HL-60 (cell line): ENCODE measurements at regions not wholly inside any gene's neighbourhood (a gene's known extent, or its start where the extent isn't known, plus 50 kb on each side); places are given as distances from the start of the nearest gene placed in this dataset.

Experiments
- DNase-seq, 2 experiments: peaks; one replicate each; pipeline ENCODE4 v3.0.0-alpha.2; 2010 to 2020; ENCODE audit warnings: low read depth in 1 of 2, low spot score in 1 of 2
- H3K27ac ChIP-seq: fragments of 250-450 bp; sonication (Bioruptor Pico); replicated peaks from 2 replicates; pipeline ENCODE4 v1.5.1; 2020; ENCODE audit warnings: mild to moderate bottlenecking, moderate library complexity
- H3K27me3 ChIP-seq: fragments of 250-450 bp; sonication (Bioruptor Pico); 2 replicates; pipeline ENCODE4 v1.5.1; 2021; ENCODE audit warnings: mild to moderate bottlenecking, moderate library complexity; ENCODE audit not compliant: insufficient read depth, poor library complexity, severe bottlenecking
- H3K4me3 ChIP-seq: replicated peaks from 2 replicates; pipeline ENCODE4 v1.5.1; 2011; ENCODE audit warnings: mild to moderate bottlenecking, control low read depth, low read length; ENCODE audit not compliant: insufficient read depth
- GABPA ChIP-seq: IDR thresholded peaks from 2 replicates; pipeline ENCODE4 v1.6.1; 2012; ENCODE audit warnings: low read depth
- POLR2AphosphoS5 ChIP-seq: IDR thresholded peaks from 2 replicates; pipeline ENCODE4 v1.6.1; 2012; ENCODE audit warnings: low read depth
- SPI1 ChIP-seq: IDR thresholded peaks from 2 replicates; pipeline ENCODE4 v1.6.1; 2012; ENCODE audit warnings: low read depth, mild to moderate bottlenecking, borderline replicate concordance
- TF ChIP-seq, protein P1 (sequence below): IDR thresholded peaks from one replicate; pipeline ENCODE4 v1.5.1; 2011; ENCODE audit warnings: low read length, control low read depth, inconsistent platforms; ENCODE audit not compliant: insufficient read depth
- TF ChIP-seq, protein P2 (sequence below): IDR thresholded peaks from 2 replicates; pipeline ENCODE4 v1.6.1; 2012; ENCODE audit warnings: low read depth; ENCODE audit not compliant: insufficient replicate concordance

DNA sequence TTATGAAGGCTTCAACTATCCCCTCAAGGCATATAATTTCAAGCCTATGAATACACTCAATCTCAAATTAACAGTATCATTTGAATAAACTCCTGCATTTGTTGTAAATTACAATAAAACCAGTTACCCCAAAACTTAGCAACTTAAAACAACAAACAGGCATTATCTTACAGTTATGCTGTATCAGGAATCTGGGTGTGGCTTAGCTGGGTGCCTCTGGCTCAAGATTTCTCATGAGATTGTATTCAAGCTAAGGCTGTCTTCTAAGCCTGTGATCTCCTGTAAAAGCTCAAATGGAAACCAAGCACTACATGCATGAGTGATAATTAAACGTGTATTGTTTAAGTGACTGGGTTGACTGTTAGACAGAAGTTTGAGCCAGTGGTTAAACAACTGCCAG is 341.0 kb upstream of the PHF14 start:
- Histone ChIP-seq H3K27me3 (no peaks in the 10 kb centered on the region), H3K4me3 (no peak overlapping the region), H3K27ac (no peak overlapping the region)
- TF ChIP-seq, protein P1, sequence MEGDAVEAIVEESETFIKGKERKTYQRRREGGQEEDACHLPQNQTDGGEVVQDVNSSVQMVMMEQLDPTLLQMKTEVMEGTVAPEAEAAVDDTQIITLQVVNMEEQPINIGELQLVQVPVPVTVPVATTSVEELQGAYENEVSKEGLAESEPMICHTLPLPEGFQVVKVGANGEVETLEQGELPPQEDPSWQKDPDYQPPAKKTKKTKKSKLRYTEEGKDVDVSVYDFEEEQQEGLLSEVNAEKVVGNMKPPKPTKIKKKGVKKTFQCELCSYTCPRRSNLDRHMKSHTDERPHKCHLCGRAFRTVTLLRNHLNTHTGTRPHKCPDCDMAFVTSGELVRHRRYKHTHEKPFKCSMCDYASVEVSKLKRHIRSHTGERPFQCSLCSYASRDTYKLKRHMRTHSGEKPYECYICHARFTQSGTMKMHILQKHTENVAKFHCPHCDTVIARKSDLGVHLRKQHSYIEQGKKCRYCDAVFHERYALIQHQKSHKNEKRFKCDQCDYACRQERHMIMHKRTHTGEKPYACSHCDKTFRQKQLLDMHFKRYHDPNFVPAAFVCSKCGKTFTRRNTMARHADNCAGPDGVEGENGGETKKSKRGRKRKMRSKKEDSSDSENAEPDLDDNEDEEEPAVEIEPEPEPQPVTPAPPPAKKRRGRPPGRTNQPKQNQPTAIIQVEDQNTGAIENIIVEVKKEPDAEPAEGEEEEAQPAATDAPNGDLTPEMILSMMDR, result no peak
- TF ChIP-seq GABPA, result no peak
- no peak for TF ChIP-seq SPI1
- TF ChIP-seq, protein P2, sequence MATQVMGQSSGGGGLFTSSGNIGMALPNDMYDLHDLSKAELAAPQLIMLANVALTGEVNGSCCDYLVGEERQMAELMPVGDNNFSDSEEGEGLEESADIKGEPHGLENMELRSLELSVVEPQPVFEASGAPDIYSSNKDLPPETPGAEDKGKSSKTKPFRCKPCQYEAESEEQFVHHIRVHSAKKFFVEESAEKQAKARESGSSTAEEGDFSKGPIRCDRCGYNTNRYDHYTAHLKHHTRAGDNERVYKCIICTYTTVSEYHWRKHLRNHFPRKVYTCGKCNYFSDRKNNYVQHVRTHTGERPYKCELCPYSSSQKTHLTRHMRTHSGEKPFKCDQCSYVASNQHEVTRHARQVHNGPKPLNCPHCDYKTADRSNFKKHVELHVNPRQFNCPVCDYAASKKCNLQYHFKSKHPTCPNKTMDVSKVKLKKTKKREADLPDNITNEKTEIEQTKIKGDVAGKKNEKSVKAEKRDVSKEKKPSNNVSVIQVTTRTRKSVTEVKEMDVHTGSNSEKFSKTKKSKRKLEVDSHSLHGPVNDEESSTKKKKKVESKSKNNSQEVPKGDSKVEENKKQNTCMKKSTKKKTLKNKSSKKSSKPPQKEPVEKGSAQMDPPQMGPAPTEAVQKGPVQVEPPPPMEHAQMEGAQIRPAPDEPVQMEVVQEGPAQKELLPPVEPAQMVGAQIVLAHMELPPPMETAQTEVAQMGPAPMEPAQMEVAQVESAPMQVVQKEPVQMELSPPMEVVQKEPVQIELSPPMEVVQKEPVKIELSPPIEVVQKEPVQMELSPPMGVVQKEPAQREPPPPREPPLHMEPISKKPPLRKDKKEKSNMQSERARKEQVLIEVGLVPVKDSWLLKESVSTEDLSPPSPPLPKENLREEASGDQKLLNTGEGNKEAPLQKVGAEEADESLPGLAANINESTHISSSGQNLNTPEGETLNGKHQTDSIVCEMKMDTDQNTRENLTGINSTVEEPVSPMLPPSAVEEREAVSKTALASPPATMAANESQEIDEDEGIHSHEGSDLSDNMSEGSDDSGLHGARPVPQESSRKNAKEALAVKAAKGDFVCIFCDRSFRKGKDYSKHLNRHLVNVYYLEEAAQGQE, result no peak
- TF ChIP-seq POLR2AphosphoS5, result no peak
- no peak for DNase-seq

DNA sequence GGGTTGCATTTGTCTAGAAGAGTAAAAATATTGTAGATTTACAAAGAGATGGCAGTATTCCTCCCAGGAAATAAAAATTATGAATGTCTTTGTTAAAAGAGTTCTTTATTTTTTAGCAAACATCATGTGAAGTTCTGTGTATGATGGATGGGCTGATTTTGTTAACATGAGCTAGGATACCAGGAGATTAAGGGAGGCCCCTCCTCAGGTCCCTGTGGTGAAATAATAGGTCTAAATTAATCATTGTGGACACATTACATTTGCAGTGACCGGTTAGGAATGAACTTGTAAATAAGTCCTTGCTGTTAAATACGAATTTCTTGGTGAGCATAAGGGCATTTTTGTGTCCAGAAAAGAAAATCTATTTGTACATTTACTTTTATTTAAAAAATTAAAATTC is 339.4 kb upstream of the PHF14 start:
- no peak for DNase-seq
- no peaks in the 10 kb centered on the region for H3K27me3 ChIP-seq
- TF ChIP-seq SPI1, result no peak
- no peak for TF ChIP-seq GABPA
- TF ChIP-seq, protein P2, result no peak
- TF ChIP-seq, protein P1, result no peak
- no peak for TF ChIP-seq POLR2AphosphoS5

DNA sequence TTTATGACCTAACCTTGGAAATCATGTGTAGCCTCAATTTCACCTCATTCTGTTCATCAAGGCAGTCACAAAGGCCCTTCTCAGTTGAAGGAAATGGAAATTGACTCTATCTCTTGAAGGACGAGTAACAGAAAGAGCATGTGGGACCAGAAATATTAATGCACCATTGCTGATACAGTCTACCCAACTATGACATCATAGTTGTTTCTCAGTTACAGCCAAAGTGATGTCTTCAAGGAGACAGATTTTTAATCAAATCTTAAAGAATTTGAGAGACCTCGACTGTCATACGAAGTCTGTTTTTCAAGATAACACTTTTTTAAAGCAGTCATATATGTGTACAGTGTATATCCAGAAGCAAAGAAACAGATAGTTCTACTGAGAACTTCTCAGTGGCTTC is 335.7 kb upstream of the PHF14 start:
- TF ChIP-seq POLR2AphosphoS5, result no peak
- TF ChIP-seq, protein P2, result no peak
- no peak for TF ChIP-seq SPI1
- no peak for TF ChIP-seq GABPA
- TF ChIP-seq, protein P1, result no peak
- DNase-seq, result no peak
- Histone ChIP-seq H3K4me3 (no peak overlapping the region), H3K27ac (no peak overlapping the region), H3K27me3 (no peaks in the 10 kb centered on the region)

More for the DNA sequence above, 339.4 kb upstream of the PHF14 start:
- H3K27ac ChIP-seq, result no peak overlapping the region
- no peak overlapping the region for H3K4me3 ChIP-seq
